ENCODE measurements at regions not wholly inside any gene's neighbourhood (a gene's known extent, or its start where the extent isn't known, plus 50 kb on each side); places are given as distances from the start of the nearest gene placed in this dataset.

GRCh38 chr5:175104677-175105076, 339.3 kb downstream of the DRD1 start:
- TF ChIP-seq CTCF (IDR thresholded peaks at IDR 0.05) (no peak), POLR2A (IDR thresholded peaks at IDR 0.05) (no peak)
